Parathyroid adenoma (tissue), 2 donors: ENCODE measurements at regions not wholly inside any gene's neighbourhood (a gene's known extent, or its start where the extent isn't known, plus 50 kb on each side); places are given as distances from the start of the nearest gene placed in this dataset.

Source experiments
- H2AFZ ChIP-seq: fragments of 300-600 bp; sonication (generic); one replicate; pipeline ENCODE4 v1.7.0; 2017; ENCODE audit warnings: antibody characterized with exemption, mild to moderate bottlenecking
- H3K27ac ChIP-seq: fragments of 300-600 bp; sonication (generic); one replicate; pipeline ENCODE4 v1.7.0; 2017
- H3K27me3 ChIP-seq: fragments of 300-600 bp; sonication (generic); one replicate; pipeline ENCODE4 v1.7.0; 2017; ENCODE audit warnings: low read length; ENCODE audit not compliant: control insufficient read depth, insufficient read depth
- H3K36me3 ChIP-seq: fragments of 300-600 bp; sonication (generic); one replicate; pipeline ENCODE4 v1.7.0; 2017; ENCODE audit warnings: low read length; ENCODE audit not compliant: control insufficient read depth, insufficient read depth
- H3K4me1 ChIP-seq: fragments of 300-600 bp; sonication (generic); one replicate; pipeline ENCODE4 v1.7.0; 2017; ENCODE audit warnings: control low read depth
- H3K4me2 ChIP-seq: fragments of 300-600 bp; sonication (generic); one replicate; pipeline ENCODE4 v1.7.0; 2017; ENCODE audit warnings: low read length
- H3K4me3 ChIP-seq: fragments of 300-600 bp; sonication (generic); one replicate; pipeline ENCODE4 v1.7.0; 2017; ENCODE audit warnings: low read depth, low read length
- H3K79me2 ChIP-seq: fragments of 300-600 bp; sonication (generic); one replicate; pipeline ENCODE4 v1.7.0; 2017; ENCODE audit warnings: control low read depth
- H3K9ac ChIP-seq: fragments of 300-600 bp; sonication (generic); one replicate; pipeline ENCODE4 v1.7.0; 2017; ENCODE audit warnings: mild to moderate bottlenecking
- H3K9me3 ChIP-seq: fragments of 300-600 bp; sonication (generic); one replicate; pipeline ENCODE4 v1.7.0; 2017; ENCODE audit warnings: low read length; ENCODE audit not compliant: control insufficient read depth
- CTCF ChIP-seq: fragments of 300-600 bp; sonication (generic); IDR thresholded peaks from one replicate; pipeline ENCODE4 v1.7.0; 2017; ENCODE audit warnings: antibody characterized with exemption, mild to moderate bottlenecking
- donor health status: primary hyperparathyroidism.

- H3K79me2 ChIP-seq = no peaks in the 10 kb centered on the region
- no peaks in the 10 kb centered on the region for H3K36me3 ChIP-seq
- no peak for TF ChIP-seq CTCF
- no peak overlapping the region for H3K4me3 ChIP-seq
- no peak overlapping the region for H2AFZ ChIP-seq
- no peak overlapping the region for H3K4me2 ChIP-seq
- no peaks in the 10 kb centered on the region for H3K4me1 ChIP-seq
- no peaks in the 10 kb centered on the region for H3K9me3 ChIP-seq
- H3K27me3 ChIP-seq = no peaks in the 10 kb centered on the region
- no peak overlapping the region for H3K27ac ChIP-seq
- H3K9ac ChIP-seq = no peak overlapping the region
These were observed 84.9 kb upstream of the BCOR start for GRCh38 chrX:40182615-40183014.

- TF ChIP-seq CTCF = no peak
- Histone ChIP-seq H3K36me3 (no peaks in the 10 kb centered on the region), H3K9ac (no peak overlapping the region), H3K9me3 (no peaks in the 10 kb centered on the region), H3K27me3 (no peaks in the 10 kb centered on the region), H3K4me2 (no peak overlapping the region), H3K27ac (no peak overlapping the region), H3K79me2 (no peaks in the 10 kb centered on the region), H3K4me3 (no peak overlapping the region), H3K4me1 (no peaks in the 10 kb centered on the region), H2AFZ (no peak overlapping the region)
These were observed 84.3 kb upstream of the BCOR start for GRCh38 chrX:40182095-40182494.

- H3K9ac ChIP-seq = no peak overlapping the region
- peaks cover 5% of the 10 kb centered on the region for H3K4me1 ChIP-seq
- H3K27ac ChIP-seq = no peak overlapping the region
- no peak overlapping the region for H3K4me2 ChIP-seq
- no peaks in the 10 kb centered on the region for H3K79me2 ChIP-seq
- no peaks in the 10 kb centered on the region for H3K9me3 ChIP-seq
- no peak for TF ChIP-seq CTCF
- H3K27me3 ChIP-seq = no peaks in the 10 kb centered on the region
- H2AFZ ChIP-seq = no peak overlapping the region
- H3K4me3 ChIP-seq = no peak overlapping the region
- H3K36me3 ChIP-seq = no peaks in the 10 kb centered on the region
These were observed 81.5 kb upstream of the BCOR start for GRCh38 chrX:40179283-40179682.

- no peak overlapping the region for H3K4me3 ChIP-seq
- no peak overlapping the region for H2AFZ ChIP-seq
- no peak overlapping the region for H3K9ac ChIP-seq
- peaks cover 14% of the 10 kb centered on the region for H3K4me1 ChIP-seq
- no peaks in the 10 kb centered on the region for H3K27me3 ChIP-seq
- H3K79me2 ChIP-seq = no peaks in the 10 kb centered on the region
- H3K36me3 ChIP-seq = no peaks in the 10 kb centered on the region
- H3K27ac ChIP-seq = no peak overlapping the region
- no peaks in the 10 kb centered on the region for H3K9me3 ChIP-seq
- TF ChIP-seq CTCF = no peak
- H3K4me2 ChIP-seq = no peak overlapping the region
These were observed 80.4 kb upstream of the BCOR start for GRCh38 chrX:40177942-40178715.

GRCh38 chrX:40177489-40177888, 79.7 kb upstream of the BCOR start:
- no peaks in the 10 kb centered on the region for H3K79me2 ChIP-seq
- no peaks in the 10 kb centered on the region for H3K27me3 ChIP-seq
- H3K4me1 ChIP-seq = peaks cover 15% of the 10 kb centered on the region
- no peaks in the 10 kb centered on the region for H3K36me3 ChIP-seq
- H3K4me3 ChIP-seq = peak overlapping the region; percentile 66
- H3K27ac ChIP-seq = peak overlapping the region; percentile 98
- no peak overlapping the region for H2AFZ ChIP-seq
- TF ChIP-seq CTCF = no peak
- H3K9me3 ChIP-seq = no peaks in the 10 kb centered on the region
- no peak overlapping the region for H3K9ac ChIP-seq
- peak overlapping the region; percentile 65 for H3K4me2 ChIP-seq
